Tibial artery (tissue), 4 donors: ENCODE measurements at regions not wholly inside any gene's neighbourhood (a gene's known extent, or its start where the extent isn't known, plus 50 kb on each side); places are given as distances from the start of the nearest gene placed in this dataset.

Source experiments
- DNase-seq, 2 donors: peaks; one replicate each; pipeline ENCODE4 v3.0.0-alpha.2; 2019
- H3K27ac ChIP-seq, 2 donors: fragments of 200-600 bp; sonication (generic) in 1 of 2; 1 replicate in 1 of 2; 2 replicates in 1 of 2; pipeline ENCODE4 v1.5.1; 2018 to 2019; ENCODE audit warnings: mild to moderate bottlenecking in 1 of 2
- H3K27me3 ChIP-seq, 2 donors: fragments of 200-600 bp; sonication (generic) in 1 of 2; one replicate each; pipeline versions ENCODE4 v1.5.1 to v1.6.0; 2016 to 2019
- H3K36me3 ChIP-seq, 3 donors: fragments of 200-600 bp; sonication (generic) in 2 of 3; one replicate each; pipeline ENCODE4 v1.5.1; 2016 to 2019; ENCODE audit warnings: mild to moderate bottlenecking in 2 of 3
- H3K4me1 ChIP-seq, 4 donors: fragments of 200-600 bp; sonication (generic) in 2 of 4; 1 replicate in 3 of 4; 2 replicates in 1 of 4; pipeline ENCODE4 v1.5.1; 2016 to 2019
- H3K4me3 ChIP-seq, 2 donors: fragments of 200-600 bp; sonication (generic) in 1 of 2; 1 replicate in 1 of 2; 2 replicates in 1 of 2; pipeline ENCODE4 v1.5.1; 2018 to 2019; ENCODE audit warnings: mild to moderate bottlenecking in 2 of 2
- H3K9me3 ChIP-seq, 3 donors: fragments of 200-600 bp; sonication (generic) in 1 of 3; one replicate each; pipeline ENCODE4 v1.5.1; 2016 to 2019
- intact Hi-C: fragments of 100-400 bp; cut with DNase I; formaldehyde crosslinking; loops from one replicate; pipeline ENCODE4 v1.15.0; 2023; ENCODE audit warnings: low total_unique reads
- TF ChIP-seq, protein P1 (sequence below), 2 experiments: fragments of 200-600 bp in 1 of 2; fragments of 450-650 bp in 1 of 2; IDR thresholded peaks; one replicate each; pipeline ENCODE4 v1.5.1; 2017 to 2019; ENCODE audit warnings: antibody characterized with exemption in 2 of 2, mild to moderate bottlenecking in 1 of 2, moderate library complexity in 1 of 2

DNA sequence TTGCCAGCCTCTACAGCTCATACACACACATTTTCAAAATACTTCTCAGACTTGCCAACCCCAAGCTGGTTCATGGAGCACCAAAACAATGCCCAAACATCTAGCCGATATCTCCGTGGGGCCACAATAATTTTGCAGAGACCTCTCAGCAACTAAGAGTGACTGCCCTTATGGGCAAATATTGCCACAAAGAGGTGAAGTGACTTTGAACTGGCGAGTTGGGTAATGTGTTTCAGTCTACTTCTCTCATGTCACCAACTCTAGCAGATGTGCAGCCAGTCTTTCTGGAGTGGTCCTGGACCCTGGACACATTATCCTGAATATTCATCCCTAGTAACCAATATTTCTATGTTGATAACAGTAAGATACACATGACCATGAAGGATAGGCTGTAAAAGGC is 290.3 kb downstream of the EMP1 start:
- Histone ChIP-seq H3K4me3 (no peak overlapping the region), H3K36me3 (no peaks in the 10 kb centered on the region), H3K9me3 (no peaks in the 10 kb centered on the region), H3K4me1 (no peaks in the 10 kb centered on the region), H3K27me3 (no peaks in the 10 kb centered on the region), H3K27ac (no peak overlapping the region)
- DNase-seq, result no peak
- TF ChIP-seq, protein P1, sequence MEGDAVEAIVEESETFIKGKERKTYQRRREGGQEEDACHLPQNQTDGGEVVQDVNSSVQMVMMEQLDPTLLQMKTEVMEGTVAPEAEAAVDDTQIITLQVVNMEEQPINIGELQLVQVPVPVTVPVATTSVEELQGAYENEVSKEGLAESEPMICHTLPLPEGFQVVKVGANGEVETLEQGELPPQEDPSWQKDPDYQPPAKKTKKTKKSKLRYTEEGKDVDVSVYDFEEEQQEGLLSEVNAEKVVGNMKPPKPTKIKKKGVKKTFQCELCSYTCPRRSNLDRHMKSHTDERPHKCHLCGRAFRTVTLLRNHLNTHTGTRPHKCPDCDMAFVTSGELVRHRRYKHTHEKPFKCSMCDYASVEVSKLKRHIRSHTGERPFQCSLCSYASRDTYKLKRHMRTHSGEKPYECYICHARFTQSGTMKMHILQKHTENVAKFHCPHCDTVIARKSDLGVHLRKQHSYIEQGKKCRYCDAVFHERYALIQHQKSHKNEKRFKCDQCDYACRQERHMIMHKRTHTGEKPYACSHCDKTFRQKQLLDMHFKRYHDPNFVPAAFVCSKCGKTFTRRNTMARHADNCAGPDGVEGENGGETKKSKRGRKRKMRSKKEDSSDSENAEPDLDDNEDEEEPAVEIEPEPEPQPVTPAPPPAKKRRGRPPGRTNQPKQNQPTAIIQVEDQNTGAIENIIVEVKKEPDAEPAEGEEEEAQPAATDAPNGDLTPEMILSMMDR (IDR thresholded peaks at IDR 0.05), result no peak
- intact Hi-C loops, result no loop called here

DNA sequence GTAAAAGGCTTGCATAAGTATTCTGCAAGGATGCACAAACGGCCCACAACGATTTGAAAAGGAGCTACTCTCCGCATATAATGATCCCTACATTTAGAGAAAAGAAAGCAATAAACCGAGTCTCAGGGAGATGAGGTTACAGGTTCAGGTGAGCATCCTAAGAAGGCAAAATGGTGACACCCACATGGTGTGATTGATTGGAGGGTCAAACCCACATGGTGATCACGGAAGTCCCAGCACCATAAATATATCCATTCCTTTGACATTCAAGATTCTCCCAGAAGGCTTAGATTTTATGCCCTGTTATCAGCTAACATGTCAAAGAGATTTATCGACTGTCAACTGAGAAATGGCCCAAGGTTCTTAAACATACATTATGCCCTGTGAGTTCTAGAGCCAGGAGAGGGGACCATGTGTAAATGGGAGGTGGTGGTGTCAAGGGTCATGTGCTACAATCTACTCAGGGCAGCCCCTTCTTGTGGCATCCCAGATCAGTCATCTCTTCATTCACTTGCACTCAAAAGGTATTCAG is 282.2 kb downstream of the EMP1 start:
- Histone ChIP-seq H3K27me3 (no peaks in the 10 kb centered on the region), H3K4me3 (no peak overlapping the region), H3K9me3 (no peaks in the 10 kb centered on the region), H3K36me3 (no peaks in the 10 kb centered on the region), H3K4me1 (no peaks in the 10 kb centered on the region), H3K27ac (no peak overlapping the region)
- no peak for DNase-seq
- intact Hi-C loops, result no loop called here
- TF ChIP-seq, protein P1 (IDR thresholded peaks at IDR 0.05), result no peak

DNA sequence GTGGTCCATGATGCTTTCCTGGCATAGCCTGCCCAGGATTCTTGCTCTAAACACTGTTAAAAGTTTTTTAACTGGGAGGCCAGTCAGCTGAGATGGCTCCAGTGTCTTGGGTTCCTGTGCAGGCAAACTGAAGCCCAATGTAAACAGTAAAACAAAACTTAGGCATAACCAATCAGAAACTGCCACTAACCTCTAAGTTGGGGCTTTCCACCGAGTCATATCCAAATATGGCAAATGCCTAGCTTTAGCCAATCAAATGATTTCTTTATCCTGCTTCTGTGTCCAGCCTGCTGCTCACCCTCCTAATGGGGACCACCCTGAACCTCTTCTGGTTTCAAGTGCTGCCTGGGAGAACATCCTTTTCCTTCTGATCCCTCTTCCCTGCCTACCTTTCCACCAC is 277.9 kb downstream of the EMP1 start:
- intact Hi-C loops, result no loop called here
- Histone ChIP-seq H3K4me3 (no peak overlapping the region), H3K4me1 (no peaks in the 10 kb centered on the region), H3K36me3 (no peaks in the 10 kb centered on the region), H3K27me3 (no peaks in the 10 kb centered on the region), H3K9me3 (no peaks in the 10 kb centered on the region), H3K27ac (no peak overlapping the region)
- no peak for DNase-seq
- TF ChIP-seq, protein P1 (IDR thresholded peaks at IDR 0.05), result no peak

DNA sequence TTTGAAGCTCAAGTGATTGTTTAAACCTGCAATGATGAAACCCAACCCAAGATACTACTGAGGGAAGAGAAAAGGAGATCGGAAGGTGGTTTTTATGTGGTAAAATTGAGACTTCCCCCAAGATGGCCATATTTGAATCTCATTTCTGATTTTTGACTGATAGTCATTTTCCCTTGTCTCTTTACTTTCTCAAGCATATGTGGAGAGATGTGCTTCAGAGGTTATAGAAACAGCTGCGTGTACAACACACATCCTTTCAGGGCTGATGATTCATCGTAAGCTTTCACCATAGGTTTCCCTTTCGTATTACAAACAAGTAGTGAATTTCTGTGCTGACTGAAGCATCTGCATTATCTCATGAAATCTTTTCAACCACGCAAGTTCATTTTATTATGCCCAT is 276.2 kb downstream of the EMP1 start:
- no peaks in the 10 kb centered on the region for H3K36me3 ChIP-seq
- no peaks in the 10 kb centered on the region for H3K27me3 ChIP-seq
- no peak overlapping the region for H3K27ac ChIP-seq
- H3K4me1 ChIP-seq, result no peaks in the 10 kb centered on the region
- intact Hi-C loops, result no loop called here
- TF ChIP-seq, protein P1 (IDR thresholded peaks at IDR 0.05), result no peak
- no peak overlapping the region for H3K4me3 ChIP-seq
- DNase-seq, result no peak
- H3K9me3 ChIP-seq, result no peaks in the 10 kb centered on the region

DNA sequence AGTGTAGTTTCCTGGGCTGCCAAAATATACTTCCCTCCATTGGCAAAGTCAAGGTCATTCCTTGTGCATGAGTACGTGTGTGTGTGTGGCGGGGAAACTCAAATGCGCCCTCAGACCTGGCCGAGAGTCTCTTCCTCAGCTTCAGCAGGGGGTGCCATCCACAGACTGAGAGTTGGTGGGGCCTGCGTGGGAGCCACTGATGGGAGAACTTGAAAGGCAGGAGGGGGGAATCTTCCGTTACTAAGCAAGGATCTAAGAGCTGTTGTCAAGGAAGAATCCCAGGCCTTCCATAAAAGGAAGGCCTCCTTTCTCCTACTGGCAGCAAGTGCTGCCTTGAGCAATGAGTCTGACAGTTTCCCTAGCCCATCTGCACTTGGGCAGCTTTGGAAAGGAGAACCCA is 274.9 kb downstream of the EMP1 start:
- no peak overlapping the region for H3K4me3 ChIP-seq
- DNase-seq, result no peak
- intact Hi-C loops, result no loop called here

More for the DNA sequence above, 274.9 kb downstream of the EMP1 start:
- Histone ChIP-seq H3K36me3 (no peaks in the 10 kb centered on the region), H3K27ac (no peak overlapping the region), H3K27me3 (no peaks in the 10 kb centered on the region), H3K4me1 (no peaks in the 10 kb centered on the region), H3K9me3 (no peaks in the 10 kb centered on the region)
- TF ChIP-seq, protein P1 (IDR thresholded peaks at IDR 0.05), result no peak
